ENCODE measurements at regions not wholly inside any gene's neighbourhood (a gene's known extent, or its start where the extent isn't known, plus 50 kb on each side); places are given as distances from the start of the nearest gene placed in this dataset.

DNA sequence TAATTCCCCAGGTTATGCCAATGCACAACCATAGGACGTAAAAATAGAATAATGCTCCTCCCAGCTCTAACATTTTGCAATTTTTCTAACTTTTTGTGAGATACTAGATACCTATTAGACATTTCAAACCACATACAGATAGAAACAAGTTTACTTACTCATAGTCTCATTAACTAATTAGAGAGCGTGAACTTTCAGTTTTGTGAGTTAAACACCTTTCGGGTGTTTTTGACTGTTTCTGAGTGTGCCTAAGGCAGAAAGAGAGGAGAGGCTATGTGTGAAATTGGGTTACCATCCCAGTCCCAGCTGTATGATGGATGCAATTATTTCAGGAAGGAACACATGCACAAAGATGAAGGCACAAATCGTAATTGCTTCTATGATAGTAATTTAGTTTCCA, 300.4 kb upstream of the POU1F1 start:
- no peak for TF ChIP-seq POLR2A (IDR thresholded peaks at IDR 0.05)
- TF ChIP-seq, protein P1, sequence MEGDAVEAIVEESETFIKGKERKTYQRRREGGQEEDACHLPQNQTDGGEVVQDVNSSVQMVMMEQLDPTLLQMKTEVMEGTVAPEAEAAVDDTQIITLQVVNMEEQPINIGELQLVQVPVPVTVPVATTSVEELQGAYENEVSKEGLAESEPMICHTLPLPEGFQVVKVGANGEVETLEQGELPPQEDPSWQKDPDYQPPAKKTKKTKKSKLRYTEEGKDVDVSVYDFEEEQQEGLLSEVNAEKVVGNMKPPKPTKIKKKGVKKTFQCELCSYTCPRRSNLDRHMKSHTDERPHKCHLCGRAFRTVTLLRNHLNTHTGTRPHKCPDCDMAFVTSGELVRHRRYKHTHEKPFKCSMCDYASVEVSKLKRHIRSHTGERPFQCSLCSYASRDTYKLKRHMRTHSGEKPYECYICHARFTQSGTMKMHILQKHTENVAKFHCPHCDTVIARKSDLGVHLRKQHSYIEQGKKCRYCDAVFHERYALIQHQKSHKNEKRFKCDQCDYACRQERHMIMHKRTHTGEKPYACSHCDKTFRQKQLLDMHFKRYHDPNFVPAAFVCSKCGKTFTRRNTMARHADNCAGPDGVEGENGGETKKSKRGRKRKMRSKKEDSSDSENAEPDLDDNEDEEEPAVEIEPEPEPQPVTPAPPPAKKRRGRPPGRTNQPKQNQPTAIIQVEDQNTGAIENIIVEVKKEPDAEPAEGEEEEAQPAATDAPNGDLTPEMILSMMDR (IDR thresholded peaks at IDR 0.05 in 4 of 5, conservative IDR thresholded peaks at IDR 0.05 in 1 of 5), result no peak
- no peaks in the 10 kb centered on the region for H3K36me3 ChIP-seq
- no peaks in the 10 kb centered on the region for H3K27me3 ChIP-seq
- H3K4me3 ChIP-seq, result no peak overlapping the region
- in situ Hi-C loops (cut with MboI; ENCODE audit: low sequenced_read_pairs in 4 of 4) (no loop called here), intact Hi-C loops (cut with DNase I; ENCODE audit: low total_unique reads) (no loop called here)
- ATAC-seq (no peak), DNase-seq (no peak)
- H3K4me1 ChIP-seq, result no peaks in the 10 kb centered on the region
- H3K9me3 ChIP-seq, result no peaks in the 10 kb centered on the region
- H3K27ac ChIP-seq, result no peak overlapping the region

DNA sequence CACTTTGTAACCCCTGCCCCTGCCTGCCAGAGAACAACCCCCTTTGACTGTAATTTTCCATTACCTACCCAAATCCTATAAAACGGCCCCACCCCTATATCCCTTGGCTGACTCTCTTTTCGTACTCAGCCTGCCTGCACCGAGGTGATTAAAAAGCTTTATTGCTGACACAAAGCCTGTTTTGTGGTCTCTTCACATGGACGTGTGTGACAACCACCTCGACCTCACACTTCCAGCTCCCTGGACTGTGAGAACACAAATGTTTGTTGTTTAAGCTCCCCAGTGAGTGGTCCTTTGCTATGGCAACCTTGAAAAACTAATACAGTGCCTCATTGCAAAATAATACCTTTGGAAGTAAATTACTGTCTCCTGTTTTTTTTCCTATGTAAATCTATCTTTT, 299.2 kb upstream of the POU1F1 start:
- no peak for DNase-seq
- no peaks in the 10 kb centered on the region for H3K4me1 ChIP-seq

DNA sequence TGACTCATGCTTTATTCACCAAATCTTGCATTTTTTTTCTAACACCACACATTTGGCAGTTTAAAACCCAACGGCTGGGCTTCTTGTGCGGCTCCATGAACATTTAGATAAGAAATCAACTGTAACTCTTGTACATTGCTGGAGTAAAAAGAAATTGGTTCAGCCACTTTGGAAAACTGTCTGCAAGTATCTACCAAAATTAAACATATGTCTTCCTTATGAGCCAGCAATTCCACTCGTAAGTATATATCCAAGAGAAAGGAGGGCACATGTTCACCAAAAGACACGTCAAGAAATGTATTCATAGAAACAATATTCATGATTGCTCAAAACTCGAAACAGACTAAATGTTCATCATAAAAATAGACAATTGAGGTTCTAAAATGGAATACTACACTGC, 291.9 kb upstream of the POU1F1 start:
- in situ Hi-C loops (cut with MboI; ENCODE audit: low sequenced_read_pairs in 4 of 4), result no loop called here
- Histone ChIP-seq H3K27me3 (no peaks in the 10 kb centered on the region), H3K9me3 (no peaks in the 10 kb centered on the region), H3K27ac (no peak overlapping the region), H3K4me1 (no peaks in the 10 kb centered on the region), H3K36me3 (no peaks in the 10 kb centered on the region), H3K4me3 (no peak overlapping the region)
- intact Hi-C loops (cut with DNase I; ENCODE audit: low total_unique reads), result no loop called here
- ATAC-seq (no peak), DNase-seq (no peak)
- TF ChIP-seq POLR2A (IDR thresholded peaks at IDR 0.05), result no peak
- TF ChIP-seq, protein P1 (IDR thresholded peaks at IDR 0.05 in 4 of 5, conservative IDR thresholded peaks at IDR 0.05 in 1 of 5), result no peak

More for the DNA sequence above, 299.2 kb upstream of the POU1F1 start:
- Histone ChIP-seq H3K4me3 (no peak overlapping the region), H3K36me3 (no peaks in the 10 kb centered on the region), H3K9me3 (no peaks in the 10 kb centered on the region), H3K27ac (no peak overlapping the region), H3K27me3 (no peaks in the 10 kb centered on the region)
- TF ChIP-seq, protein P1 (IDR thresholded peaks at IDR 0.05 in 4 of 5, conservative IDR thresholded peaks at IDR 0.05 in 1 of 5), result no peak
- TF ChIP-seq POLR2A (IDR thresholded peaks at IDR 0.05), result no peak
- intact Hi-C loops (cut with DNase I; ENCODE audit: low total_unique reads) (no loop called here), in situ Hi-C loops (cut with MboI; ENCODE audit: low sequenced_read_pairs in 4 of 4) (no loop called here)
- ATAC-seq, result no peak

DNA sequence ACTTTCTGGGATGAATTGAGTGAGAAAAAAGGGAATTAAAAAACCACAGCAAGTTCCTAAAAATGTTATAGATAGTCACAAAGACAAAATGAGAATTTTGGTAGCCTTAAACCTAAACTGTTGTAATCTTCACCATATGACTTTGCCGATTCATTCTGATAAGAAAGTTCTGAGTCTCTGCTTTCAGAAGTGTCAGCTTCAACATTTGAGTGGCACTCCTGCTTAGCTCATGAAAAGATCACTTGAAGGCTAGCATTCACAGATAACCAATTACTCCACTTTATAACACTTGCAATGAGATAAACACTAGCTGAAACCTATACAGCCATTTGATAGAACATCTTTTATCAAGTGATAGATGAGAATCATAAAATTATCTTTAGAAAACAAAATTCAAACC, 288.1 kb upstream of the POU1F1 start:
- Histone ChIP-seq H3K9me3 (no peaks in the 10 kb centered on the region), H3K27me3 (no peaks in the 10 kb centered on the region), H3K4me1 (no peaks in the 10 kb centered on the region), H3K36me3 (no peaks in the 10 kb centered on the region), H3K4me3 (no peak overlapping the region), H3K27ac (no peak overlapping the region)
- no peak for TF ChIP-seq POLR2A (IDR thresholded peaks at IDR 0.05)
- TF ChIP-seq, protein P1 (IDR thresholded peaks at IDR 0.05 in 4 of 5, conservative IDR thresholded peaks at IDR 0.05 in 1 of 5), result no peak
- intact Hi-C loops (cut with DNase I; ENCODE audit: low total_unique reads) (no loop called here), in situ Hi-C loops (cut with MboI; ENCODE audit: low sequenced_read_pairs in 4 of 4) (no loop called here)
- ATAC-seq, result no peak
- DNase-seq, result no peak

DNA sequence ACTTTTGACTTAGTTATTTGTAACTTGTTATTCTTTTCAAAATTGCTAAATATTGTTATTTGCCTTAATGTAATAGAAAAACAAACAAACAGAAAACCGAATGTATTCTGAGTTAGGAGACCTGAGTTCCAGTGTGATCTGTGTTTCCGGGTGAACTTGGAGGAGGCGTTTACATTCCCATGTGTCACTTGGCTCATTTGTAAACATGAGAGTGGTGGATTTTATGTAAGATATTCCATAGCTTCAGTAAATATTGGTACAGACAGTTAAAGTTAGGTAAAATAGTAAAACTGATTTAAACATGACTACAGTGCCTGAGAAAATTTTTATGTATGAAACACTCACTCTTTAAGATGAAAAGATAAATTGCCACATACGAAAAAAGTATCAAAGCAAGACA, 287.3 kb upstream of the POU1F1 start:
- Histone ChIP-seq H3K4me3 (no peak overlapping the region), H3K4me1 (no peaks in the 10 kb centered on the region), H3K27me3 (no peaks in the 10 kb centered on the region), H3K27ac (no peak overlapping the region), H3K36me3 (no peaks in the 10 kb centered on the region), H3K9me3 (no peaks in the 10 kb centered on the region)
- intact Hi-C loops (cut with DNase I; ENCODE audit: low total_unique reads), result no loop called here
- DNase-seq (no peak), ATAC-seq (no peak)
- TF ChIP-seq POLR2A (IDR thresholded peaks at IDR 0.05), result no peak
- TF ChIP-seq, protein P1 (IDR thresholded peaks at IDR 0.05 in 4 of 5, conservative IDR thresholded peaks at IDR 0.05 in 1 of 5), result no peak
- in situ Hi-C loops (cut with MboI; ENCODE audit: low sequenced_read_pairs in 4 of 4), result no loop called here

Measured in gastrocnemius medialis (tissue), 4 donors.